Cardiac muscle cell (in vitro differentiated cells and primary cell): ENCODE measurements at regions not wholly inside any gene's neighbourhood (a gene's known extent, or its start where the extent isn't known, plus 50 kb on each side); places are given as distances from the start of the nearest gene placed in this dataset.
A peak's percentile ranks its signal among the peaks of the same experiment; 100 is the strongest.

Experiments used
- DNase-seq, 2 donors: peaks; one replicate each; pipeline versions ENCODE4 v3.0.0 to v3.0.0-alpha.2; 2010 to 2017; ENCODE audit warnings: low read depth in 1 of 2, low spot score in 1 of 2
- H3K27ac ChIP-seq: fragments of 200-600 bp; sonication (generic); 2 replicates; pipeline ENCODE4 v1.5.1; 2016
- H3K27me3 ChIP-seq: fragments of 200-600 bp; sonication (generic); 2 replicates; pipeline ENCODE4 v1.6.0; 2016; ENCODE audit warnings: control low read depth
- H3K36me3 ChIP-seq: fragments of 200-600 bp; sonication (generic); 2 replicates; pipeline ENCODE4 v1.5.1; 2016; ENCODE audit warnings: control low read depth
- H3K4me1 ChIP-seq: fragments of 200-600 bp; sonication (generic); 2 replicates; pipeline ENCODE4 v1.8.1; 2017; ENCODE audit warnings: low read depth, mild to moderate bottlenecking, mixed run types
- H3K4me3 ChIP-seq: fragments of 200-600 bp; sonication (generic); 2 replicates; pipeline ENCODE4 v1.5.1; 2016; ENCODE audit warnings: mild to moderate bottlenecking
- H3K9me3 ChIP-seq: fragments of 200-600 bp; sonication (generic); 2 replicates; pipeline ENCODE4 v1.5.1; 2017; ENCODE audit warnings: low read depth, mild to moderate bottlenecking, control low read depth
- CTCF ChIP-seq: IDR thresholded peaks from 2 replicates; pipeline ENCODE4 v1.5.1; 2012; ENCODE audit warnings: low read depth, mild to moderate bottlenecking, low read length

GRCh38 chr15:70290708-70291107 is 193.0 kb upstream of the TLE3 start:
- Histone ChIP-seq H3K4me1 (peaks cover 7% of the 10 kb centered on the region), H3K27me3 (peaks cover 26% of the 10 kb centered on the region), H3K9me3 (no peaks in the 10 kb centered on the region), H3K27ac (no peak overlapping the region), H3K4me3 (no peak overlapping the region), H3K36me3 (no peaks in the 10 kb centered on the region)
- no peak for DNase-seq
- no peak for TF ChIP-seq CTCF

- H3K36me3 ChIP-seq = no peaks in the 10 kb centered on the region
- DNase-seq = peak; percentile 43 to 85
These were observed 191.7 kb upstream of the TLE3 start for GRCh38 chr15:70289191-70289955.

GRCh38 chr15:70286113-70286806 is 188.5 kb upstream of the TLE3 start:
- no peaks in the 10 kb centered on the region for H3K36me3 ChIP-seq
- no peaks in the 10 kb centered on the region for H3K9me3 ChIP-seq
- no peak for TF ChIP-seq CTCF
- peaks cover 11% of the 10 kb centered on the region for H3K4me1 ChIP-seq
- peak in 1 of 2 donors; percentile 76 for DNase-seq
- H3K4me3 ChIP-seq = no peak overlapping the region
- H3K27ac ChIP-seq = no peak overlapping the region
- H3K27me3 ChIP-seq = peaks cover 26% of the 10 kb centered on the region

More at GRCh38 chr15:70289191-70289955, 191.7 kb upstream of the TLE3 start:
- H3K4me3 ChIP-seq = no peak overlapping the region
- H3K9me3 ChIP-seq = no peaks in the 10 kb centered on the region
- no peak overlapping the region for H3K27ac ChIP-seq
- H3K4me1 ChIP-seq = peaks cover 11% of the 10 kb centered on the region
- no peak for TF ChIP-seq CTCF
- H3K27me3 ChIP-seq = peaks cover 18% of the 10 kb centered on the region

GRCh38 chr15:70284438-70285214 is 186.9 kb upstream of the TLE3 start:
- Histone ChIP-seq H3K27me3 (peaks cover 35% of the 10 kb centered on the region), H3K36me3 (no peaks in the 10 kb centered on the region), H3K27ac (no peak overlapping the region), H3K9me3 (no peaks in the 10 kb centered on the region), H3K4me3 (no peak overlapping the region), H3K4me1 (peaks cover 11% of the 10 kb centered on the region)
- DNase-seq = no peak
- no peak for TF ChIP-seq CTCF

GRCh38 chr15:70283511-70283910 is 185.8 kb upstream of the TLE3 start:
- H3K9me3 ChIP-seq = no peaks in the 10 kb centered on the region
- no peaks in the 10 kb centered on the region for H3K36me3 ChIP-seq
- no peak overlapping the region for H3K27ac ChIP-seq
- H3K4me1 ChIP-seq = peaks cover 11% of the 10 kb centered on the region
- peaks cover 44% of the 10 kb centered on the region for H3K27me3 ChIP-seq
- H3K4me3 ChIP-seq = no peak overlapping the region
- TF ChIP-seq CTCF = no peak
- no peak for DNase-seq
